Nephron (organoid): ENCODE measurements at regions not wholly inside any gene's neighbourhood (a gene's known extent, or its start where the extent isn't known, plus 50 kb on each side); places are given as distances from the start of the nearest gene placed in this dataset.

ENCODE experiments used
- H3K27ac Mint-ChIP-seq, 3 experiments: 2 replicates each; pipeline ENCODE4 v1.8.0; 2020; ENCODE audit warnings: mixed read lengths in 3 of 3, mild to moderate bottlenecking in 2 of 3, moderate library complexity in 1 of 3
- H3K27me3 Mint-ChIP-seq: 2 replicates; pipeline ENCODE4 v1.8.0; 2021; ENCODE audit warnings: low read depth, mild to moderate bottlenecking, moderate library complexity, mixed read lengths
- H3K36me3 Mint-ChIP-seq: 2 replicates; pipeline ENCODE4 v1.8.0; 2020; ENCODE audit warnings: low read depth, mixed read lengths
- H3K4me1 Mint-ChIP-seq: 2 replicates; pipeline ENCODE4 v1.8.0; 2020; ENCODE audit warnings: mixed read lengths
- H3K4me3 Mint-ChIP-seq, 3 experiments: 2 replicates each; pipeline ENCODE4 v1.8.0; 2020; ENCODE audit warnings: mild to moderate bottlenecking in 3 of 3, mixed read lengths in 3 of 3, moderate library complexity in 2 of 3
- H3K9me3 Mint-ChIP-seq: 2 replicates; pipeline ENCODE4 v1.8.0; 2020; ENCODE audit warnings: mixed read lengths
- CTCF ChIP-seq, 3 experiments: fragments of 200-600 bp; sonication (generic); IDR thresholded peaks; one replicate each; pipeline ENCODE4 v1.5.0; 2021; ENCODE audit warnings: antibody characterized with exemption in 3 of 3; ENCODE audit not compliant: unreplicated experiment in 3 of 3

- Mint-ChIP-seq H3K4me1 (no peaks in the 10 kb centered on the region), H3K36me3 (no peaks in the 10 kb centered on the region), H3K9me3 (no peaks in the 10 kb centered on the region), H3K4me3 (no peak overlapping the region), H3K27me3 (peaks cover 17% of the 10 kb centered on the region), H3K27ac (no peak overlapping the region)
- TF ChIP-seq CTCF (IDR thresholded peaks at IDR 0.05; ENCODE audit: unreplicated experiment in 3 of 3), result no peak
Observed at GRCh38 chr13:94956417-94957110, 244.2 kb upstream of the SOX21 start.

- Mint-ChIP-seq H3K4me1 (no peaks in the 10 kb centered on the region), H3K27me3 (peaks cover 14% of the 10 kb centered on the region), H3K4me3 (no peak overlapping the region), H3K27ac (no peak overlapping the region), H3K36me3 (no peaks in the 10 kb centered on the region), H3K9me3 (no peaks in the 10 kb centered on the region)
- TF ChIP-seq CTCF (IDR thresholded peaks at IDR 0.05; ENCODE audit: unreplicated experiment in 3 of 3), result no peak
Observed at GRCh38 chr13:94952787-94953186, 240.4 kb upstream of the SOX21 start.

GRCh38 chr13:94950303-94950702 is 238.0 kb upstream of the SOX21 start:
- Mint-ChIP-seq H3K4me1 (no peaks in the 10 kb centered on the region), H3K36me3 (no peaks in the 10 kb centered on the region), H3K27ac (no peak overlapping the region), H3K4me3 (no peak overlapping the region), H3K27me3 (peaks cover 17% of the 10 kb centered on the region), H3K9me3 (no peaks in the 10 kb centered on the region)
- peak in 1 of 3 experiments; percentile 48 for TF ChIP-seq CTCF (IDR thresholded peaks at IDR 0.05; ENCODE audit: unreplicated experiment in 3 of 3)

GRCh38 chr13:94947965-94948371 is 235.6 kb upstream of the SOX21 start:
- Mint-ChIP-seq H3K9me3 (no peaks in the 10 kb centered on the region), H3K4me3 (no peak overlapping the region), H3K27me3 (peaks cover 21% of the 10 kb centered on the region), H3K36me3 (no peaks in the 10 kb centered on the region), H3K27ac (no peak overlapping the region), H3K4me1 (no peaks in the 10 kb centered on the region)
- TF ChIP-seq CTCF (IDR thresholded peaks at IDR 0.05; ENCODE audit: unreplicated experiment in 3 of 3), result no peak

- no peak for TF ChIP-seq CTCF (IDR thresholded peaks at IDR 0.05; ENCODE audit: unreplicated experiment in 3 of 3)
- Mint-ChIP-seq H3K4me1 (no peaks in the 10 kb centered on the region), H3K36me3 (no peaks in the 10 kb centered on the region), H3K27ac (no peak overlapping the region), H3K4me3 (no peak overlapping the region), H3K27me3 (peaks cover 21% of the 10 kb centered on the region), H3K9me3 (no peaks in the 10 kb centered on the region)
Observed at GRCh38 chr13:94947392-94947791, 235.0 kb upstream of the SOX21 start.

- Mint-ChIP-seq H3K27ac (no peak overlapping the region), H3K4me3 (no peak overlapping the region), H3K36me3 (no peaks in the 10 kb centered on the region), H3K4me1 (no peaks in the 10 kb centered on the region), H3K27me3 (peaks cover 11% of the 10 kb centered on the region), H3K9me3 (no peaks in the 10 kb centered on the region)
- TF ChIP-seq CTCF (IDR thresholded peaks at IDR 0.05; ENCODE audit: unreplicated experiment in 3 of 3), result no peak
Observed at GRCh38 chr13:94946039-94946438, 233.7 kb upstream of the SOX21 start.
